ENCODE measurements at regions not wholly inside any gene's neighbourhood (a gene's known extent, or its start where the extent isn't known, plus 50 kb on each side); places are given as distances from the start of the nearest gene placed in this dataset.

GRCh38 chr13:99905224-99905623, 66.3 kb downstream of the ZIC5 start:
- TF ChIP-seq TAF1 (IDR thresholded peaks at IDR 0.05; ENCODE audit: borderline replicate concordance, insufficient read depth, low read length): no peak
- TF ChIP-seq SIN3A (IDR thresholded peaks at IDR 0.05; ENCODE audit: borderline replicate concordance, insufficient read depth, low read length): no peak
- TF ChIP-seq POLR2AphosphoS5 (IDR thresholded peaks at IDR 0.05; ENCODE audit: low read depth, low read length): no peak

GRCh38 chr13:99903140-99903539, 68.4 kb downstream of the ZIC5 start:
- TF ChIP-seq POLR2AphosphoS5 (IDR thresholded peaks at IDR 0.05; ENCODE audit: low read depth, low read length) (no peak), REST (IDR thresholded peaks at IDR 0.05; ENCODE audit: insufficient read depth in 1 of 2, low read depth in 2 of 2, low read length in 2 of 2) (no peak), FOXP2 (optimal IDR thresholded peaks at IDR 0.05; ENCODE audit: borderline replicate concordance, extremely low read depth, extremely low read length, insufficient read depth) (no peak), SIN3A (IDR thresholded peaks at IDR 0.05; ENCODE audit: borderline replicate concordance, insufficient read depth, low read length) (no peak), TAF1 (IDR thresholded peaks at IDR 0.05; ENCODE audit: borderline replicate concordance, insufficient read depth, low read length) (no peak)

- no peak for TF ChIP-seq TAF1 (IDR thresholded peaks at IDR 0.05; ENCODE audit: borderline replicate concordance, insufficient read depth, low read length)
- no peak for TF ChIP-seq REST (IDR thresholded peaks at IDR 0.05; ENCODE audit: insufficient read depth in 1 of 2, low read depth in 2 of 2, low read length in 2 of 2)
- TF ChIP-seq POLR2AphosphoS5 (IDR thresholded peaks at IDR 0.05; ENCODE audit: low read depth, low read length): no peak
- TF ChIP-seq FOXP2 (optimal IDR thresholded peaks at IDR 0.05; ENCODE audit: borderline replicate concordance, extremely low read depth, extremely low read length, insufficient read depth): no peak
- TF ChIP-seq SIN3A (IDR thresholded peaks at IDR 0.05; ENCODE audit: borderline replicate concordance, insufficient read depth, low read length): no peak
These were observed 68.9 kb downstream of the ZIC5 start for GRCh38 chr13:99902657-99903056.

GRCh38 chr13:99900960-99901359, 70.6 kb downstream of the ZIC5 start:
- TF ChIP-seq POLR2AphosphoS5 (IDR thresholded peaks at IDR 0.05; ENCODE audit: low read depth, low read length): no peak
- TF ChIP-seq FOXP2 (optimal IDR thresholded peaks at IDR 0.05; ENCODE audit: borderline replicate concordance, extremely low read depth, extremely low read length, insufficient read depth): no peak
- TF ChIP-seq REST (IDR thresholded peaks at IDR 0.05; ENCODE audit: insufficient read depth in 1 of 2, low read depth in 2 of 2, low read length in 2 of 2): no peak
- no peak for TF ChIP-seq TAF1 (IDR thresholded peaks at IDR 0.05; ENCODE audit: borderline replicate concordance, insufficient read depth, low read length)
- no peak for TF ChIP-seq SIN3A (IDR thresholded peaks at IDR 0.05; ENCODE audit: borderline replicate concordance, insufficient read depth, low read length)

- TF ChIP-seq REST (IDR thresholded peaks at IDR 0.05; ENCODE audit: insufficient read depth in 1 of 2, low read depth in 2 of 2, low read length in 2 of 2) (no peak), SIN3A (IDR thresholded peaks at IDR 0.05; ENCODE audit: borderline replicate concordance, insufficient read depth, low read length) (no peak)
These were observed 73.1 kb downstream of the ZIC5 start for GRCh38 chr13:99898421-99898820.

Data from PFSK-1 (cell line).